NCI-H1417 (cell line): ENCODE measurements at regions not wholly inside any gene's neighbourhood (a gene's known extent, or its start where the extent isn't known, plus 50 kb on each side); places are given as distances from the start of the nearest gene placed in this dataset.

Experiments used
- DNase-seq, 3 experiments: peaks; one replicate each; lab custom pipeline; 2025; lab: John Stamatoyannopoulos, UW

- peak in 2 of 3 experiments; percentile 28 to 33 for DNase-seq
Observed at GRCh38 chr12:70154960-70155589, 88.2 kb upstream of the CNOT2 start.

- peak in 1 of 3 experiments; percentile 17 for DNase-seq
Observed at GRCh38 chr12:70157099-70157498, 86.1 kb upstream of the CNOT2 start.

GRCh38 chr12:70165450-70165849, 77.8 kb upstream of the CNOT2 start:
- no peak for DNase-seq

- no peak for DNase-seq
Observed at GRCh38 chr12:70176290-70176689, 66.9 kb upstream of the CNOT2 start.

- no peak for DNase-seq
Observed at GRCh38 chr12:70177631-70178030, 65.6 kb upstream of the CNOT2 start.

GRCh38 chr12:70178038-70178437, 65.2 kb upstream of the CNOT2 start:
- DNase-seq, result no peak

GRCh38 chr12:70180130-70180529, 63.1 kb upstream of the CNOT2 start:
- no peak for DNase-seq

GRCh38 chr12:70185301-70185700, 57.9 kb upstream of the CNOT2 start:
- DNase-seq, result no peak

- no peak for DNase-seq
Observed at GRCh38 chr12:70186436-70186835, 56.8 kb upstream of the CNOT2 start.

- DNase-seq, result no peak
Observed at GRCh38 chr12:70190262-70191010, 52.8 kb upstream of the CNOT2 start.
